IMR-90 (cell line): ENCODE measurements at regions not wholly inside any gene's neighbourhood (a gene's known extent, or its start where the extent isn't known, plus 50 kb on each side); places are given as distances from the start of the nearest gene placed in this dataset.

ENCODE experiments used
- ATAC-seq: fragments of 200-7000 bp; cut with Tn5 transposase; 2 replicates; pipeline ENCODE4 v1.9.1; 2020; ENCODE audit warnings: low read depth, mild to moderate bottlenecking, moderate library complexity
- BruUV-seq: library from RNA; stranded (reverse); fragments of 400-500 nt; replicated peaks from 2 replicates; lab custom pipeline; 2021; lab: Mats Ljungman, UMichigan
- CTCF ChIA-PET: fragments of 300-600 bp; formaldehyde crosslinking; extraction: SDS; loops from one replicate; lab custom pipeline; 2021; ENCODE audit warnings: antibody characterized with exemption; lab: Yijun Ruan, JAX
- POLR2A ChIA-PET: fragments of 300-600 bp; sonication (Branson Sonifier 250); formaldehyde crosslinking; loops from one replicate; lab custom pipeline; 2022; ENCODE audit warnings: antibody characterized with exemption; ENCODE audit not compliant: unreplicated experiment; lab: Charles Lee
- DNase-seq: peaks from one replicate; pipeline ENCODE4 v3.0.0; 2013
- H2AFZ ChIP-seq: replicated peaks from 2 replicates; pipeline ENCODE3; 2013; ENCODE audit warnings: low read length, mild to moderate bottlenecking; ENCODE audit not compliant: poor library complexity
- H2AK5ac ChIP-seq: 2 replicates; pipeline ENCODE4 v1.6.1; 2013; ENCODE audit warnings: low read depth, low read length, inconsistent platforms
- H2AK9ac ChIP-seq: replicated peaks from 2 replicates; pipeline ENCODE3; 2013; ENCODE audit warnings: mild to moderate bottlenecking, low read depth, low read length, moderate library complexity; ENCODE audit not compliant: poor library complexity
- H2BK120ac ChIP-seq: 2 replicates; pipeline ENCODE4 v1.6.1; 2013; ENCODE audit warnings: low read depth, low read length, inconsistent platforms
- H2BK15ac ChIP-seq: 3 replicates; pipeline ENCODE4 v1.6.1; 2013; ENCODE audit warnings: low read depth, low read length, inconsistent platforms
- H2BK20ac ChIP-seq: 2 replicates; pipeline ENCODE4 v1.6.1; 2013; ENCODE audit warnings: low read depth, mild to moderate bottlenecking, inconsistent platforms, low read length, moderate library complexity
- H2BK5ac ChIP-seq: 2 replicates; pipeline ENCODE4 v1.6.1; 2013; ENCODE audit warnings: mild to moderate bottlenecking, low read depth, low read length, inconsistent platforms; ENCODE audit not compliant: poor library complexity, severe bottlenecking
- H3K14ac ChIP-seq: replicated peaks from 2 replicates; pipeline ENCODE4 v1.6.1; 2013; ENCODE audit warnings: low read depth, low read length, inconsistent platforms
- H3K18ac ChIP-seq: 2 replicates; pipeline ENCODE4 v1.6.1; 2013; ENCODE audit warnings: low read depth, low read length, control low read depth
- H3K23ac ChIP-seq: 2 replicates; pipeline ENCODE4 v1.6.1; 2013; ENCODE audit warnings: low read depth, low read length, inconsistent platforms
- H3K27ac ChIP-seq: 2 replicates; pipeline ENCODE4 v1.5.1; 2013; ENCODE audit warnings: mild to moderate bottlenecking, control low read depth, low read length; ENCODE audit not compliant: insufficient read depth
- H3K27me3 ChIP-seq: 2 replicates; pipeline ENCODE4 v1.6.1; 2013; ENCODE audit warnings: low read length; ENCODE audit not compliant: control insufficient read depth, insufficient read depth
- H3K36me3 ChIP-seq: 2 replicates; pipeline ENCODE4 v1.6.1; 2013; ENCODE audit warnings: low read length, mixed read lengths; ENCODE audit not compliant: control insufficient read depth, insufficient read depth
- H3K4ac ChIP-seq: 2 replicates; pipeline ENCODE4 v1.6.1; 2013; ENCODE audit warnings: low read depth, low read length, inconsistent platforms
- H3K4me1 ChIP-seq: 2 replicates; pipeline ENCODE4 v1.6.1; 2013; ENCODE audit warnings: low read length, mixed read lengths; ENCODE audit not compliant: control insufficient read depth, insufficient read depth
- H3K4me2 ChIP-seq: 2 replicates; pipeline ENCODE4 v1.6.1; 2013; ENCODE audit warnings: low read depth, mild to moderate bottlenecking, control low read depth, low read length, moderate library complexity
- H3K4me3 ChIP-seq: 2 replicates; pipeline ENCODE4 v1.5.1; 2013; ENCODE audit warnings: low read depth, mild to moderate bottlenecking, control low read depth, low read length, moderate library complexity; ENCODE audit not compliant: insufficient read depth
- H3K56ac ChIP-seq: 2 replicates; pipeline ENCODE4 v1.6.1; 2013; ENCODE audit warnings: low read length, inconsistent platforms; ENCODE audit not compliant: insufficient read depth; ENCODE audit errors: extremely low read depth
- H3K79me1 ChIP-seq, 2 experiments: 2 replicates each; pipeline ENCODE4 v1.6.1; 2013; ENCODE audit warnings: low read length in 2 of 2, inconsistent platforms in 1 of 2, low read depth in 1 of 2
- H3K9ac ChIP-seq: 2 replicates; pipeline ENCODE4 v1.6.1; 2013; ENCODE audit warnings: low read depth, low read length, control low read depth
- H3K9me1 ChIP-seq: 2 replicates; pipeline ENCODE4 v1.6.1; 2013; ENCODE audit warnings: low read length, inconsistent platforms; ENCODE audit not compliant: insufficient read depth
- H3K9me3 ChIP-seq: 2 replicates; pipeline ENCODE4 v1.6.1; 2013; ENCODE audit warnings: low read length; ENCODE audit not compliant: control insufficient read depth, insufficient read depth
- H4K20me1 ChIP-seq: 2 replicates; pipeline ENCODE4 v1.6.1; 2013; ENCODE audit warnings: low read length, inconsistent platforms; ENCODE audit not compliant: insufficient read depth
- H4K5ac ChIP-seq: 2 replicates; pipeline ENCODE4 v1.6.1; 2013; ENCODE audit warnings: mild to moderate bottlenecking, low read depth, low read length, control low read depth
- H4K8ac ChIP-seq, 2 experiments: 2 replicates each; pipeline ENCODE4 v1.6.1; 2013; ENCODE audit warnings: low read depth in 2 of 2, low read length in 2 of 2, control low read depth in 1 of 2, inconsistent platforms in 1 of 2
- H4K91ac ChIP-seq: 2 replicates; pipeline ENCODE4 v1.6.1; 2013; ENCODE audit warnings: low read depth, low read length, inconsistent platforms; ENCODE audit not compliant: insufficient read depth
- MAZ ChIP-seq: IDR thresholded peaks from 2 replicates; pipeline ENCODE4 v1.6.1; 2012; ENCODE audit warnings: low read depth, mild to moderate bottlenecking, low read length, improper control_type of control experiment, moderate library complexity, borderline replicate concordance
- POLR2A ChIP-seq: IDR thresholded peaks from 2 replicates; pipeline ENCODE4 v1.6.1; 2012; ENCODE audit warnings: mild to moderate bottlenecking, low read depth, low read length
- RFX5 ChIP-seq: IDR thresholded peaks from 2 replicates; pipeline ENCODE4 v1.8.0; 2012; ENCODE audit warnings: low read depth, mild to moderate bottlenecking, low read length, moderate library complexity
- SMC3 ChIP-seq: fragments of 150-350 bp; IDR thresholded peaks from 2 replicates; pipeline ENCODE4 v1.6.1; 2016; ENCODE audit warnings: low read depth, mild to moderate bottlenecking, antibody characterized with exemption, low read length, moderate library complexity
- WGBS, 2 experiments: methylation state at CpG; one replicate each; pipeline versions ENCODE4 v1.1.5 to v1.1.7; 2013; ENCODE audit warnings: missing lambda C conversion rate in 2 of 2; ENCODE audit not compliant: insufficient read length in 1 of 2; ENCODE audit errors: extremely low coverage in 2 of 2; 5-methylcytosine and 5-hydroxymethylcytosine counted together
- dilution Hi-C: fragments of 300-500 bp; cut with HindIII; formaldehyde crosslinking; loops from one replicate; pipeline ENCODE4 v1.14.3; 2018; ENCODE audit warnings: low sequenced_read_pairs; ENCODE audit not compliant: unreplicated experiment
- in situ Hi-C: fragments of 300-500 bp; cut with MboI; formaldehyde crosslinking; loops from 3 replicates; pipeline ENCODE4 v1.14.3; 2019; ENCODE audit warnings: low sequenced_read_pairs, inconsistent platforms, mixed read lengths
- intact Hi-C: fragments of 100-400 bp; cut with micrococcal nuclease; formaldehyde crosslinking; loops from 2 replicates; pipeline ENCODE4 v1.10.0; 2022
- TF ChIP-seq, protein P1 (sequence below): conservative IDR thresholded peaks from 2 replicates; pipeline ENCODE4 v1.5.1; 2012; ENCODE audit warnings: mild to moderate bottlenecking, low read depth, low read length, improper control_type of control experiment
- TF ChIP-seq, protein P2 (sequence below): fragments of 150-350 bp; IDR thresholded peaks from 2 replicates; pipeline ENCODE4 v1.6.1; 2017; ENCODE audit warnings: mild to moderate bottlenecking, antibody characterized with exemption, low read length, low read depth
- TF ChIP-seq, protein P3 (sequence below): fragments of 150-350 bp; IDR thresholded peaks from 2 replicates; pipeline ENCODE4 v1.6.1; 2016; ENCODE audit warnings: low read depth, mild to moderate bottlenecking, low read length, moderate library complexity, borderline replicate concordance

- TF ChIP-seq SMC3 (no peak), POLR2A (no peak), RFX5 (no peak), MAZ (no peak)
- TF ChIP-seq, protein P1, sequence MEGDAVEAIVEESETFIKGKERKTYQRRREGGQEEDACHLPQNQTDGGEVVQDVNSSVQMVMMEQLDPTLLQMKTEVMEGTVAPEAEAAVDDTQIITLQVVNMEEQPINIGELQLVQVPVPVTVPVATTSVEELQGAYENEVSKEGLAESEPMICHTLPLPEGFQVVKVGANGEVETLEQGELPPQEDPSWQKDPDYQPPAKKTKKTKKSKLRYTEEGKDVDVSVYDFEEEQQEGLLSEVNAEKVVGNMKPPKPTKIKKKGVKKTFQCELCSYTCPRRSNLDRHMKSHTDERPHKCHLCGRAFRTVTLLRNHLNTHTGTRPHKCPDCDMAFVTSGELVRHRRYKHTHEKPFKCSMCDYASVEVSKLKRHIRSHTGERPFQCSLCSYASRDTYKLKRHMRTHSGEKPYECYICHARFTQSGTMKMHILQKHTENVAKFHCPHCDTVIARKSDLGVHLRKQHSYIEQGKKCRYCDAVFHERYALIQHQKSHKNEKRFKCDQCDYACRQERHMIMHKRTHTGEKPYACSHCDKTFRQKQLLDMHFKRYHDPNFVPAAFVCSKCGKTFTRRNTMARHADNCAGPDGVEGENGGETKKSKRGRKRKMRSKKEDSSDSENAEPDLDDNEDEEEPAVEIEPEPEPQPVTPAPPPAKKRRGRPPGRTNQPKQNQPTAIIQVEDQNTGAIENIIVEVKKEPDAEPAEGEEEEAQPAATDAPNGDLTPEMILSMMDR: no peak
- TF ChIP-seq, protein P2, sequence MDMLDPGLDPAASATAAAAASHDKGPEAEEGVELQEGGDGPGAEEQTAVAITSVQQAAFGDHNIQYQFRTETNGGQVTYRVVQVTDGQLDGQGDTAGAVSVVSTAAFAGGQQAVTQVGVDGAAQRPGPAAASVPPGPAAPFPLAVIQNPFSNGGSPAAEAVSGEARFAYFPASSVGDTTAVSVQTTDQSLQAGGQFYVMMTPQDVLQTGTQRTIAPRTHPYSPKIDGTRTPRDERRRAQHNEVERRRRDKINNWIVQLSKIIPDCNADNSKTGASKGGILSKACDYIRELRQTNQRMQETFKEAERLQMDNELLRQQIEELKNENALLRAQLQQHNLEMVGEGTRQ: no peak
- TF ChIP-seq, protein P3, sequence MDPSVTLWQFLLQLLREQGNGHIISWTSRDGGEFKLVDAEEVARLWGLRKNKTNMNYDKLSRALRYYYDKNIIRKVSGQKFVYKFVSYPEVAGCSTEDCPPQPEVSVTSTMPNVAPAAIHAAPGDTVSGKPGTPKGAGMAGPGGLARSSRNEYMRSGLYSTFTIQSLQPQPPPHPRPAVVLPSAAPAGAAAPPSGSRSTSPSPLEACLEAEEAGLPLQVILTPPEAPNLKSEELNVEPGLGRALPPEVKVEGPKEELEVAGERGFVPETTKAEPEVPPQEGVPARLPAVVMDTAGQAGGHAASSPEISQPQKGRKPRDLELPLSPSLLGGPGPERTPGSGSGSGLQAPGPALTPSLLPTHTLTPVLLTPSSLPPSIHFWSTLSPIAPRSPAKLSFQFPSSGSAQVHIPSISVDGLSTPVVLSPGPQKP: no peak
- H3K27me3 ChIP-seq: peaks cover 13% of the 10 kb centered on the region
- H4K8ac ChIP-seq: no peak overlapping the region
- H2AK5ac ChIP-seq: no peak overlapping the region
- no peak for DNase-seq
- no peak overlapping the region for H3K23ac ChIP-seq
- in situ Hi-C loops: no loop called here
- no peaks in the 10 kb centered on the region for H3K4me1 ChIP-seq
- intact Hi-C loops: no loop called here
- no peaks in the 10 kb centered on the region for H3K79me1 ChIP-seq
- no peak overlapping the region for H2AK9ac ChIP-seq
- no peaks in the 10 kb centered on the region for H3K9me1 ChIP-seq
- H2BK20ac ChIP-seq: no peak overlapping the region
- ATAC-seq: no peak
- no peaks in the 10 kb centered on the region for H4K20me1 ChIP-seq
- H2BK5ac ChIP-seq: no peak overlapping the region
- no peak overlapping the region for H3K9ac ChIP-seq
- no TSS peak for BruUV-seq
- H2BK15ac ChIP-seq: no peak overlapping the region
- H2AFZ ChIP-seq: no peak overlapping the region
- no peak overlapping the region for H4K5ac ChIP-seq
- no CpG with 5 or more reads among the region's 2 CpGs for WGBS, 2 experiments
- no peak overlapping the region for H3K4me3 ChIP-seq
- no peak overlapping the region for H2BK120ac ChIP-seq
- no peaks in the 10 kb centered on the region for H3K9me3 ChIP-seq
- H3K4ac ChIP-seq: no peak overlapping the region
- H3K56ac ChIP-seq: no peak overlapping the region
- H3K18ac ChIP-seq: no peak overlapping the region
- H3K36me3 ChIP-seq: no peaks in the 10 kb centered on the region
- no peak overlapping the region for H3K27ac ChIP-seq
- CTCF ChIA-PET: no interaction called here
- no peak overlapping the region for H3K14ac ChIP-seq
- H4K91ac ChIP-seq: no peak overlapping the region
- H3K4me2 ChIP-seq: no peak overlapping the region
- POLR2A ChIA-PET: no interaction called here
- dilution Hi-C loops: no loop called here
These were observed 74.6 kb upstream of the ADPGK start for GRCh38 chr15:72858205-72858604.
